ENCODE measurements at regions not wholly inside any gene's neighbourhood (a gene's known extent, or its start where the extent isn't known, plus 50 kb on each side); places are given as distances from the start of the nearest gene placed in this dataset.

GRCh38 chr1:110787328-110788071, 85.4 kb upstream of the CD53 start:
- TF ChIP-seq CTCF (IDR thresholded peaks at IDR 0.05), result no peak
- H3K4me1 ChIP-seq, result no peaks in the 10 kb centered on the region
- intact Hi-C loops (cut with DNase I; ENCODE audit: low total_unique reads), result loop anchor here (10.0 kb wide), 1 partner anchor 163 kb away; no protein-coding TSS in a partner anchor
- H3K4me3 ChIP-seq, result no peak overlapping the region
- no peak for DNase-seq
- no peak overlapping the region for H3K27ac ChIP-seq
- H3K9me3 ChIP-seq, result peaks cover 0 to 9% (median 3%) of the 10 kb centered on the region in 3 donors
- H3K36me3 ChIP-seq, result no peaks in the 10 kb centered on the region
- peaks cover 0 to 10% of the 10 kb centered on the region in 2 donors for H3K27me3 ChIP-seq

- TF ChIP-seq CTCF (IDR thresholded peaks at IDR 0.05), result no peak
- Histone ChIP-seq H3K4me1 (no peaks in the 10 kb centered on the region), H3K36me3 (no peaks in the 10 kb centered on the region), H3K27ac (no peak overlapping the region), H3K27me3 (peaks cover 0 to 10% of the 10 kb centered on the region in 2 donors), H3K9me3 (peaks cover 0 to 9% (median 3%) of the 10 kb centered on the region in 3 donors), H3K4me3 (no peak overlapping the region)
- DNase-seq, result no peak
- intact Hi-C loops (cut with DNase I; ENCODE audit: low total_unique reads), result loop anchor here (10.0 kb wide), 1 partner anchor 162 kb away; no protein-coding TSS in a partner anchor
Measured at GRCh38 chr1:110786802-110787327, 86.1 kb upstream of the CD53 start.

GRCh38 chr1:110785612-110786011, 87.3 kb upstream of the CD53 start:
- no peak overlapping the region for H3K27ac ChIP-seq
- no peaks in the 10 kb centered on the region for H3K36me3 ChIP-seq
- DNase-seq, result no peak
- H3K27me3 ChIP-seq, result peaks cover 0 to 17% of the 10 kb centered on the region in 2 donors
- H3K4me1 ChIP-seq, result peaks cover 0 to 5% (median 0%) of the 10 kb centered on the region in 4 donors
- intact Hi-C loops (cut with DNase I; ENCODE audit: low total_unique reads), result loop anchor here (10.0 kb wide), 1 partner anchor 161 kb away; no protein-coding TSS in a partner anchor
- H3K4me3 ChIP-seq, result no peak overlapping the region
- H3K9me3 ChIP-seq, result peaks cover 0 to 9% (median 3%) of the 10 kb centered on the region in 3 donors
- no peak for TF ChIP-seq CTCF (IDR thresholded peaks at IDR 0.05)

GRCh38 chr1:110785055-110785454, 87.9 kb upstream of the CD53 start:
- peaks cover 0 to 22% of the 10 kb centered on the region in 2 donors for H3K27me3 ChIP-seq
- DNase-seq, result no peak
- H3K4me3 ChIP-seq, result no peak overlapping the region
- H3K4me1 ChIP-seq, result peaks cover 0 to 7% (median 0%) of the 10 kb centered on the region in 4 donors
- intact Hi-C loops (cut with DNase I; ENCODE audit: low total_unique reads), result loop anchor here (10.0 kb wide), 1 partner anchor 160 kb away; no protein-coding TSS in a partner anchor
- no peak overlapping the region for H3K27ac ChIP-seq
- no peaks in the 10 kb centered on the region for H3K36me3 ChIP-seq
- H3K9me3 ChIP-seq, result peaks cover 0 to 9% (median 3%) of the 10 kb centered on the region in 3 donors
- no peak for TF ChIP-seq CTCF (IDR thresholded peaks at IDR 0.05)

- Histone ChIP-seq H3K4me3 (no peak overlapping the region), H3K9me3 (peaks cover 0 to 2% (median 1%) of the 10 kb centered on the region in 3 donors), H3K36me3 (no peaks in the 10 kb centered on the region), H3K27me3 (peaks cover 0 to 26% of the 10 kb centered on the region in 2 donors), H3K4me1 (peaks cover 0 to 7% (median 0%) of the 10 kb centered on the region in 4 donors), H3K27ac (no peak overlapping the region)
- DNase-seq, result no peak
- intact Hi-C loops (cut with DNase I; ENCODE audit: low total_unique reads), result loop anchor here (10.0 kb wide), 1 partner anchor 159 kb away; no protein-coding TSS in a partner anchor
- TF ChIP-seq CTCF (IDR thresholded peaks at IDR 0.05), result peak; percentile 70 to 87
Measured at GRCh38 chr1:110783292-110783918, 89.5 kb upstream of the CD53 start.
